NCI-H2227 treated with DMSO at 0.1 percent for 48 hours (cell line): ENCODE measurements at regions not wholly inside any gene's neighbourhood (a gene's known extent, or its start where the extent isn't known, plus 50 kb on each side); places are given as distances from the start of the nearest gene placed in this dataset.
"Not testable (repeated sequence)": the region's sequence is repeated elsewhere in the genome, so short reads cannot be mapped to it uniquely, and the experiment has no call there.

Source experiments
- DNase-seq: peaks from one replicate; lab custom pipeline; 2025; lab: John Stamatoyannopoulos, UW

DNA sequence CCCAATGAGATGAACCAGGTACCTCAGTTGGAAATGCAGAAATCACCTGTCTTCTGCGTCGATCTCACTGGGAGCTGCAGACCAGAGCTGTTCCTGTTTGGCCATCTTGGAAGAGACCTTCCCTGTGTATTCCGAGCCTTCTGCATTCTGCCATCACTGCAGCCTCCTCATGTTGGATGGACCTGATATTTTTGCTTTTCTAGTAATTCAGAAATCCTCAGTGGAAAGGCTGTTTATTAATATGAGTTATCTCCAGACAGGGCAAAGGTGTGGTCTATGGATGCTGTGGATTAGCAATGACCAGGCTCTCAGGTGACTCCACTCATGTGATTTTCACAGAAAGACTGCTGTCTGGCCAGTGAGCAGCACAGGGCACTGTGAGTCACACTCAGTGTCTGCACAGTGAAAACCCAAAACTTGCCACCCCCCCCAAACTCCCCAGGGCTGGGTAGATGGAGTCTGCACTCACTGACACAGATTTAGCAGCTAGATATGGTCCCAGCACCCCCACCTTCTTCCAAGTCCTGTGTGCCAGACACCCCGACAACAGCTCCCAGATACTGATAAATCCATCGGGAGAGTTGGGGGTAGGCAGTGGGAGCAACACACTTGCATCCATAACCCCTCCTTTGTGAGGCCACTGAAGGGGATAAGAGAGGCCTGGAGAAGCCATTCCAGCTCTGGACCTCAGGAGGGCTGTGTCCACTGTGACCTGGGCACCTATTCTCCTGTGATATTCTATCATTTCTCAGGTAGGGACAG lies 75.2 kb upstream of the TOP3B start:
- DNase-seq: no peak

DNA sequence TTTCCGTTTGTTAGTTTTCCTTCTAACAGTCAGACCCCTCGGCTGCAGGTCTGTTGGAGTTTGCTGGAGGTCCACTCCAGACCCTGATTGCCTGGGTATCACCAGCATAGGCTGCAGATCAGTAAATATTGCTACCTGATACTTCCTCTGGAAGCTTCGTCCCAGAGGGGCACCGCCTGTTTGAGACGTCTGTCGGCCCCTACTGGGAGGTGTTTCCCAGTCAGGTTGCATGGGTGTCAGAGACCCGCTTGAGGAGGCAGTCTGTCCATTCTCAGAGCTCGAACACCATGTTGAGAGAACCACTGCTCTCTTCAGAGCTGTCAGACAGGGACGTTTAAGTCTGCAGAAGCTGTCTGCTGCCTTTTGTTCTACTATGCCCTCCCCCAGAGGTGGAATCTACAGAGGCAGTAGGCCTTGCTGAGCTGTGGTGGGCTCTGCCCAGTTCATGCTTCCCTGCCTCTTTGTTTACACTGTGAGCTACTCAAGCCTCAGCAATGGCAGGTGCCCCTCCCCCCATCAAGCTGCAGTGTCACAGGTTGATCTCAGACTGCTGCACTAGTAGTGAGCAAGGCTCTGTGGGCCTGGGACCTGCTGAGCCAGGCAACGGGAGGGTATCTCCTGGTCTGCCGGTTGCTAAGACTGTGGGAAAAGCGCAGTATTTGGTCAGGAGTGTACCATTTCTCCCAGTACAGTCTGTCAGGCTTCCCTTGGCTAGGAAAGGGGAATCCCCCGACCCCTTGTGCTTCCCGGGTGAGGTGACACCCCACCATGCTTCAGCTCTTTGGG lies 74.4 kb upstream of the TOP3B start:
- DNase-seq: not testable (repeated sequence)

DNA sequence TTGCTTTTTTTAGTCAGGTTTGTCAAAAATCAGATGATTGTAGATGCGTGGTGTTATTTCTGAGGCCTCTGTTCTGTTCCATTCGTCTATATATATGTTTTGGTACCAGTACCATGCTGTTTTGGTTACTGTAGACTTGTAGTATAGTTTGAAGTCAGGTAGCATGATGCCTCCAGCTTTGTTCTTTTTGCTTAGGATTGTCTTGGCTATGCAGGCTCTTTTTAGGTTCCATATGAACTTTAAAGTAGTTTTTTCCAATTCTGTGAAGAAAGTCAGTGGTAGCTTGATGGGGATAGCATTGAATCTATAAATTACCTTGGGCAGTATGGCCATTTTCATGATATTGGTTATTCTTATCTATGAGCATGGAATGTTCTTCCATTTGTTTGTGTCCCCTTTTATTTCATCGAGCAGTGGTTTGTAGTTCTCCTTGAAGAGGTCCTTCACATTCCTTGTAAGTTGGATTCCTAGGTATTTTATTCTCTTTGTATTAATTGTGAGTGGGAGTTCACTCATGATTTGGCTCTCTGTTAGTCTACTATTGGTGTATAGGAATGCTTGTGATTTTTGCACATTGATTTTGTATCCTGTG lies 70.1 kb upstream of the TOP3B start:
- DNase-seq: not testable (repeated sequence)

DNA sequence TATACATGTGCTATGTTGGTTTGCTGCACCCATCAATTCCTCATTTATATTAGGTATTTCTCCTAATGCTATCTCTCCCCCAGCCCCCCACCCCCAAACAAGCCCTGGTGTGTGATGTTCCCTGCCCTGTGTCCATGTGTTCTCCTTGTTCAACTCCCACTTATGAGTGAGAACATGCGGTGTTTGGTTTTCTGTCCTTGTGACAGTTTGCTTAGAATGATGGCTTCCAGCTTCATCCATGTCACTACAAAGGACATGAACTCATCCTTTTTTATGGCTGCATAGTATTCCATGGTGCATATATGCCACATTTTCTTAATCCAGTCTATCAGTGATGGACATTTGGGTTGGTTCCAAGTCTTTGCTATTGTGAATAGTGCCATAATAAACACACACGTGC lies 68.4 kb upstream of the TOP3B start:
- not testable (repeated sequence) for DNase-seq

DNA sequence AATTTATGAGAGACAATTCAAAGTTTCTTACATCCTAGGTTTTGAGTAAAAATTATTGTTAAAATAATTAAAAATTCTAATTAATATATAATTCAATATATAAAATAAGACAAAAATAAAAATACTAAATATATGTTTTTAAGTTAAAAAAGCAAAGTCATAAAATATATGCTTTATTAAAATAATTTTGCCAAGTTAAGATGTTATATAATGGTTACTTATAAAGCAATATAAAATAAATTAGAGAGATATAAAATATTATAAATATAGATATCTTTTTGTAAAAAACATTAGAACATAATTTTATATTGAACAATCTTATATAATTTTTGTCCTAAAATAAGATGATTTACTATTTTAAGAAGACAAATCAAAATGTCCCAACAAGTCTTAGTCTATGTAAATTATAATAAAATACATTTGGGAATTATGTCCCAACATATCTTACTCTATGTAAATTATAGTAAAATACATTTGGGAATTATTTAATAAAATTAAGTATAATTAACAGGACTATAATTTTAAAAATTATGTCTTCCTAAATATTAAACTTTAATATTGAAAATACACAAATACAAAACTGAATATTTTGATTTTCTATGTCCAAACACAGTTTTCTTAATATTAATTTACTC lies 67.7 kb upstream of the TOP3B start:
- DNase-seq: no peak

DNA sequence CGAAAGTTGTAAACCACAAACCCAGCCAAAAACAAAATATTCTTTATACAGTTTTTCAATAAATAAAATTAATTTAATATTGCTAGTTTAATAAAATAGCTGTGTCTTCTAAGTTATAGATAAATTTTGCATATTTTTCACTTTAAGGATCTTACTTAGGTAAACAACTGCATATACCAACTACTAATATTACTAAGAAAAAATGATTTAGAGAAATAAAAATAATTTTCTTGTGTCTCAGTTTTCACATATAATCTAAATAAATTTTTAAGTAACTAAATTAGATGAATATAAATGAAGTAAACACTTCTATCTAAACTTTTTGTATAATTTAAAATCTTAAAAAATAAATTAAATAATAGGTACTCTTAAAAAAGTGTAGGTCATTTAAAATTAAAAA lies 67.1 kb upstream of the TOP3B start:
- DNase-seq: no peak

DNA sequence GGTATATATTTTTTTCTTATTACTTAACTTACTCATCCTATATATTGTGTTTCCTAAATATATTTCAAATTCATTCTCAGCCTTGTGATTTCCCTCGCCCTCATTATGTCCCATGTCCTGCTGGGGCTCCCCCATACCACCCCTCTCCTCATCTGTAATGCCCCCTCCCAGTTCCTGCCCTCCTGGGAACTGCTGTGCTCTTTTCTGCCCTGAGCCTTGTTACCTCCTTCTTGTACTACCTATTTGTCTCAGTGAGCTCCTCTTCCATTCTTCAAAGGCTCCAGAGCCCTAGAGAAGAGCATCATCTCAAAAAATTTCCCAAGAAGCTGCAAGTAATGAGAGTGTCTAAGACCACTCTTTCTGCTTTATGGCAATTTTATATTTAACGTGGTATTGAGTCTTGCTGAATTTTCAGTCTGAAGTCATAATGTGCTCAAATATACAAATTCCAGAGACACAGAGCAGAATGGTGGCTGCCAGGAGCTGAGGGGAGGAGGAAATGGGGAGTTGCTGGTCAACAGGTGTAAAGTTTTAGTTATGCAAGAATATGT lies 66.5 kb upstream of the TOP3B start:
- DNase-seq: no peak

DNA sequence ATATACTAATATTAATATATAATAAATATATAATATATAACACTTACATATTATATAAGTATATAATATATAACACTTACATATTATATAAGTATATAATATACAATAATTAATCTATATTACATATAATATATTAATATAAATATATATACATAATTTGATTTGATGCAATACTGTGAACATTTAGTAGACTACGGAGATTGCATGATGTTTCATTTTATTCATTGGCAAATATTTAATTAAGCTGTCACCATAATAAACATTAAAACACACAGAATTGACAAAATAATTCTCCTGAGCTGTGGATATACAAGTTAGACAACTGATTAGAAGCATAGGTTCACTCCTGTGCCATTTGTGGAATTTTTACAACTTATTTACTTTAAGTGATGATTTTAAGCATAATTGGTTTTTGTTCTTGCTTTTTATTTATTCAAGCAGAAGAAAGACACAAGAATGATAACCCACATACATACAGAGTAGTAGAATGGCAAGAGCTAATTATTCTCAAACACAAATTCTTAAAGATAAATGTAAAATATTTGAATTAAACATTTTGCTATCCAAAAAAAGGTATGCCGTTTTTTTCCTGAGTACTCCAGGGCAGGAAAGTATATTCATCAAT lies 65.8 kb upstream of the TOP3B start:
- no peak for DNase-seq

DNA sequence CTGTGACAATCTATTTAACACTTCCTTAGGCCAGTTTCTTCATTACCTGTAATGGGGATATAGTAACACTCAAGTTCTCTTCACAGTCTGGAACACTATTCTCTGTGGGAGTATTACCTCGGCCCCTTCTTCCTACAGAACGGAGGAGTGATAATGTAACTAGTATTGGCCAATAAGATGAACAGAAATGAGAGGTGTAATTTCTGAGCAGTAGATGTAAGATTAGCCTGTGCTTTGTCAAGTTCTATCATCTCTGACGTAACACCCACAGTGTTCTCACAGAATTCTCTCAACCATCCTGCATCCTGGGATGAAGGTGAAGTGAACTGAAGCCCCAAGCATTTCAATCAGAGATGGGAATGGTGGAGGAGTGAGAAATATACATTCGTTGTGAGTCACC lies 65.2 kb upstream of the TOP3B start:
- DNase-seq: no peak

DNA sequence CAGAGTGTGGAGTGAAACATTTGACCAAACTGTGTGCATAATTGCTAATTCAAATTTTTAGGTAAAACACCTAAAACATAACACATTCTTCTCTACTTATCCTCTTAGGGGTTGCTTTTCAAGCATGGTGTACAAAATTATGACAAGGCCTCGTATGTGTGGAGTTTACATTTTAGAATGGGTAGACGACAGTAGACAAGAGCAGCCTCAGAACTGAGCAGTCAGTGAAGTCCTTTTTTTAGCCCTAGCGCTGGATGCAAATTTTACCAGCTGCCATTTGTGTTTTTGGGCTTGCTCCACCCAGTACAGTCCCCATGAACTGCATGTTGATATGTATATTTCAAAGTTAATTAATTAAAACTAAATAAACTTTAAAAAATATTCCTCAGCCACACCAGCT lies 64.7 kb upstream of the TOP3B start:
- no peak for DNase-seq

DNA sequence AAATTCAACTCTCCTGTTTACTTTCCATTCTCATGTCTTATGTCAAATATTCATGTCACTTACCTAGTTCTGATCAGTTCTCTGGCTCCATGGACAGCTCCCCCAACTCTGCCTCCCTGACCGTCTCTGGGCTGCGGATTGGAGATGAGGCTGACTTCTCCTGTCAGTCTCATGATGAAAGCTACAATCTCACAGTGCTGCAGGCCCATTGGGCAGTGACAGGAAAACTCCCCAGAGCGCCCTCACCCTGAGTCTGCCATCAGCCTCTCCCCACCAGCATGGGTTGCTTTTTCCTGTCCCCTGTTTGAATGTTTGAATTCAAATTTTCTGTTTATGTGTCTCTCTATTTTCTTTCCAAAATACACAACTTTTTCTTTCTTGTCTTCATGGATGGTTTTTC lies 63.8 kb upstream of the TOP3B start:
- DNase-seq: no peak

DNA sequence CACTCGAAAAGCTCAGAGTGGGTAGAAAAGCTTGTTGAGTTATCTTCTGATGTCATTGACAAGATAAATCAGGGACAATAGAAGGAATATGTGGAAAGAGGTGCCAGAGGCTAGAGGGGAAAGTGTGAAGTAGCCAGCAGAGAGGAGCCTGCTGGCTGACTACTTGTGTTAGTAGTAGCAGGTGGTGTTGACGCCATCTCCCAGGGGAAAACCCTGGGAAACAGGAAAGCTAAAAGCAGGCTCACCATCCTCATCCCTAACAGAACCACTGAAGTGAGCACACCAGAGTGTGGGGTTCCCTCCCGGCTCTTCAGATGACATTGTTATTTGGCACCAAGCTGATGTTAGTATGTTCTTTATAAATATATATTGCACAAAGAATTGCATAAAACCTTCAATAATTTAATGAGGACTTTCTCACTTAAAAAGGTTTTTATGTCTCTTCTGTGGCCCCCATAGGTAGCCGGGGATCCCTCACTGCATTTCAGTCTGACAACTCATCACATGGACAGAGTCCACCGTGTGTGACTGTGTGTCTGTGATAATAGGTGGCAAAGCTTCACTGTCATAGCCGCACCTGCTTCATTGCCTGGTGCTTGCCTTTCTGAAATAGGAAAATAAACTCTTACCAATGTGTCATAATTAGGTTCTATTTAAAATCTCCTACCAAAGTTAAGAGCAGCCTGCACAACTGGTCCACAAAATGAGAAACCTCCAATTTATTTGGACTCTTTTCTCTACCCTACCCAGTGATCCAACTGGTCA lies 63.2 kb upstream of the TOP3B start:
- no peak for DNase-seq

DNA sequence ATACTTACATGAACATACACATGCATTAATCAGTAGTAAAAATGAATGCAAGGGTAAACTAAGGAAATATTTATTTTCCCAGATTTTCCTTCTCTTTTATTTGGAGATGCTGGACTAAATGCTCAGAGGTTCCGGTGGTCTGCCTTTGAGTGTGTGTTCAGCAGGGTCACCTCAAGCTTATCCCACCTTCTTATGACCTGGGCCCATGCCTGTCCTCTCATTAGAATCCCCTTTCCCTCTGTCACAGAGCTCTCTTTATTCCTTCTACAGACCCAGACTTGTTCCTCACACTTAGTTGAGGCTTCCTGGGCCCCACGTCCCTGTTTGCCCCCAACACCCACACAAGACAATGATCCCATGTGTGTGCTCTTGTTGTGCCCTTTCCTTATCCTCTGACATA lies 61.6 kb upstream of the TOP3B start:
- DNase-seq: no peak

DNA sequence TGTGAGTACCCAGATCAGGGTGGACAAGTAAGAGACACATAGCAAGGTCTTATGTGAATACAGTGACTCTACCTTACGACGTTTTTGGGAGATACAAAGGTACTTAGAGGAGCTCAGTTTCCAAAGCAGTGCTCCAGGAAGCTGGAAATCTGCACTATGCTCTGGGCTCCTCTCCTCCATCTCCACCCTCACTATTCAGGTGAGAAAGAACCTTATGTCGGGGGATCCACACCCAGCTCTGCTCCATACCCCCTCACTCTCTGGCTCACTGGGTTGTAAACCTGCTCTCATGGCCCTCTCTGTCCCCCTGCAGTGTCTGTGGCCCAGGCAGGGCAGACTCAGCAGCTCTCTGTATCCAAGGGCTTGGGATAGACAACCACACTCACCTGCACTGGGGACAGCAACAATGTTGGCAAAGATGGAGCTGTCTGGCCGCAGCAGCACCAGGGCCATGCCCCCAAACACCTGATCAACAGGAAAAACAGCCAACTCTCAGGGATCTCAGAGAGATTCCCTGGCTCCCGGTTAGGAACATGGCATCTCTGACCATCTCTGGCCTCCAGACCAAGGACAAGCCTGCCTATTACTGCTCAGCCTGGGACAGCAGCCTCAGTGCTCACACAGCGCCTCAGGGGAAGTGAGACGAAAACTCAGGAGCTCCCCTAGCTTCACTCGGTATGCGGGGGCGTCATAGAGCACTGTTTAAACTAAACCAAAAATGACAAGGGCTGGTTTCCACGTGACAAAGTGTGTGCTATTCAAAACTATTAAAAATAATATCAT lies 60.9 kb upstream of the TOP3B start:
- DNase-seq: no peak

DNA sequence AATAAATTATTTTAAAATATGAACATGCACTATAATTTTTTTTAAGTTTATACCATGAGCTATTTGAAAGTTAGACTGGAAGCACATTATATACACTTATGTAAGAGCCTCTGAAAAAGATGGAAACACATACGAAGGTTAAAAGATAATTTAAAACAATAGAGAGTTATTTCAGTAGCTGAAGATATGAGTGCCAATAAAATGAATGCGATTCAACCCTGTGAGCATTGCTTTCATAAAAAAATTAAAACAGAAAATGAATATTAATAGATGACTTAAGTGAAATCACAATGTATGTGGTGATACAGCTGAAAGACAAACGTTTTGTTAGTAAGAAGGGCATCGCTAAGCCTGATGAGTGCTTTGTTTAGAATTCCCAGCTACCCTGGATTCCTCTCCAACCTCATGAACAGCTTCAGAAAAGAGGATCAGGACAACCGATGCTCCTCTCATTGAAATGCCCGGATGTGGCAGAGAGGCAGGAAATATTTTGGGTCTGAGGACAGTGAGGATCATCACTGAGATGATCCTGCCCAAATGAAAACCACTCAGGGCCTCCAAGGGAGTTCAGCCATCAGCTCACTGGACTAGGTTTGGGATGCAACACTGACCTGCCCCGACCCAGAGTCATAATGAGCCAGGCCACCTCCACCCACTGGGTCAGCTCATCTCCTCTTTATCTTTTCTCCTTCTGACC lies 60.2 kb upstream of the TOP3B start:
- no peak for DNase-seq

DNA sequence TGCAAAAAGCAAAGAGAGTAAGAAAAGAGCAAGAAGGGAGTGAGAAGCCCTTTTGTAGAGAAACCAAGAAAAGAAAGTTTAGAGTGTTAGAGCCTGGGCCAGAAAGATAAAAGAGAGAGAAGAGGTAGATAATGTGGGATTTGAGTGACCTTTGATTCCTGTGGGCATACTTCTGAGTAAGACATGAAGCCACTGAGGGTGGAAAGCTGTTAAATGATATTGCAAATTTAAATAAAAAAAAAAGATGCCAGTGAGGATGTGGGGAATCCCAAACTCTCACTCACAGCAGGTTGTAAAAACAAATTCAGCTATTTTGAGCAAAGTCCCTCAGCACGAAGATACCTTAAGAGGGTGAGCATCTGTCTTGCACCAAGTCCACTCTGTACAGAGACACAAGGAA lies 59.4 kb upstream of the TOP3B start:
- no peak for DNase-seq

DNA sequence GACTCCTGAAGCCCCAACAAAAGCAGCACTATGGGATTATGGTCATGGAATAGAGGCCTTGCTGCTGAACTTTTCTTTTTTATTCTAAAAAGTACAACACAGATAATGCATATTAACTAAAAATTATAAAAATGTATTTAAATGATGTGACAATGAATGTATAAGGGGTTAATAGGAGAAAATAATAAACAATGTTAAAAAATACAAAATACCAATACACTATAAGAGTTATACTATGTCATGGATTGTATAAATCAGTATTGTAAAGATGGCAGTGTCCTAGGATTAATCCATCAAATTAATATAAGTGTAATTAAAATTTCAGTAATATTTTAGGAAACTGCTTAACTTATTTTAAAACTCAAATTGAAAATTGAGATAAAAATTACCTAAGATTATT lies 58.3 kb upstream of the TOP3B start:
- no peak for DNase-seq

DNA sequence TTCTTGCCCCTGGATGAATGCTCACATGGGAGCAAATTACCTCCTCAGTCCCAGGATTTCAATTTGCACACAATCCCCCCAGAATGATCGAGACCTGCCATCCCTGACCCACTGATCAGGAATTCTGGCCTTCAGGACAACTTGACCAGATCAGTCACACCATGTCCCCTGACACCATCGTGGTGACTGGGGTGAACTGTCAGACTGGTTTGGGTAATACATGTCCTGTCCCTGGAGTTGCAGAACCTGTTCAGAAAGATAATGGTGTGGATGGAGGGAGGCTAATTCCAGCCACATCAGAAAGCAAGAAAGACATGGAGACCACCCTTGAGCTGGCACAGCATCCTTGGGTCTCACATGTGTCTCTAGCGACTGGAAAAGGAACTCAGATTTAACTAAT lies 57.9 kb upstream of the TOP3B start:
- DNase-seq: no peak

DNA sequence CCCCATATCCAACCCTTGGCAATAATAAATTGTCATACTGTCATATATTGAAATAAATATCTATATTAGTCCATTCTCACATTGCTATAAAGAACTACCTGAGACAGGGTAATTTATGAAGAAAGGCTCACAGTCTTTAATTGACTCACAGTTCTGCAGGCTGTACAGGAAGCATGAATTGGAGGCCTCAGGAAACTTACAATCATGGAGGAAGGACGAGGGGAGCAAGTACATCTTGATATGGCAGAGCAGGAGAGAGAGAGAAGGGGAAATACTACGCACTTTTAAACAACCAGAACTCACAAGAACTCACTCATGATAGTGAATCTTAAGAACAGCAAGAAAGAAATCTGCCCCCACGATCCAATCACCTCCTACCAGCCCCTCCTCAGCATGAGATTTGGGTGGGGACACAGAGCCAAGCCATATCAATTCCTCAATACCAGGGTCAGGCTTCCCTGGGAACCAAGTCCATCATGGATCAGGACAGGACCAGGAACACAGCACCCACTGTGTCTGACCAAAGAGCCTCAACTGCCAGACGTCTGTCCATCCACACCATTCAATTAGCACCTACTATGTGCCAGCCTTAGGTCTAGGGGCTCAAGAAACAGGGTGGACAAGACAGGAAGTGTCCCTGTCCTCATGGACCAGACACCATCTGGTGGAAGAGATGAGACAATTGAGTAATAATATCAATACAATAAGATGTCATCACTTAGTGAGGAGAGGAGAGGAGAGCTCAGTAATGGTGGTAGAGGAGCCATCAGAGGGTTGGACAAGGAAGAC lies 56.9 kb upstream of the TOP3B start:
- DNase-seq: no peak
